HUES64 (cell line): ENCODE measurements at regions not wholly inside any gene's neighbourhood (a gene's known extent, or its start where the extent isn't known, plus 50 kb on each side); places are given as distances from the start of the nearest gene placed in this dataset.
"Not testable (repeated sequence)": the region's sequence is repeated elsewhere in the genome, so short reads cannot be mapped to it uniquely, and the experiment has no call there.

Experiments used
- H3K27ac ChIP-seq: 2 replicates; pipeline ENCODE4 v1.7.0; 2013; ENCODE audit warnings: low read depth, low read length, inconsistent platforms
- H3K27me3 ChIP-seq: 2 replicates; pipeline ENCODE4 v1.6.1; 2013; ENCODE audit warnings: mild to moderate bottlenecking, low read length; ENCODE audit not compliant: insufficient read depth
- H3K36me3 ChIP-seq: 2 replicates; pipeline ENCODE4 v1.6.1; 2013; ENCODE audit warnings: mild to moderate bottlenecking, low read length; ENCODE audit not compliant: insufficient read depth
- H3K4me1 ChIP-seq: 2 replicates; pipeline ENCODE4 v1.6.1; 2013; ENCODE audit warnings: mild to moderate bottlenecking, low read length, moderate library complexity; ENCODE audit not compliant: insufficient read depth
- H3K4me3 ChIP-seq: 2 replicates; pipeline ENCODE4 v1.5.1; 2013; ENCODE audit warnings: mild to moderate bottlenecking, low read length, moderate library complexity
- H3K9ac ChIP-seq: 2 replicates; pipeline ENCODE4 v1.6.1; 2013; ENCODE audit warnings: mild to moderate bottlenecking, low read depth, low read length
- H3K9me3 ChIP-seq: 2 replicates; pipeline ENCODE4 v1.6.1; 2013; ENCODE audit warnings: low read depth, low read length; ENCODE audit not compliant: insufficient read depth
- WGBS: fragments of 150-250, 120-280 bp; methylation state at CpG from one replicate; pipeline ENCODE4 v1.1.7; 2013; ENCODE audit warnings: missing lambda C conversion rate; 5-methylcytosine and 5-hydroxymethylcytosine counted together

DNA sequence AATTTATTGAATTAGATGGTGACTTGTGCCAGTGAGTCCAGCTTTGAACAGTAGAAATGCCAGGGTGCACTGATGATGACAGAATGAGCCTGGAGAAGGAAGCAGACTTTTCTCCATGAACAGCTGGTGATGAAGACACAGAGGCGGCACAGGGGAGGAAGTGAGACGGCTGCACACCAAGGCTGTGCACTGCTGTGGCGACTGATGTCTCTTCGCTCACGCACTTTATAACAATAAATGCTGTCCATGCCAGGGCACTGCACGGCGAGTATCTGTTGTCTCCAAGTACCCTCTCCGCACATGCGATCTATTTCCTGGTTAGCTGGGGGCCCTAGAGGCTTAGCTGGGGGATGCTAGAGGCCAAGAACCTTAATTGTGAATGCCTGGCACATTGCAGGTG, 175.2 kb downstream of the TMEM200C start:
- H3K36me3 ChIP-seq, result no peaks in the 10 kb centered on the region
- no peaks in the 10 kb centered on the region for H3K4me1 ChIP-seq
- no peaks in the 10 kb centered on the region for H3K9me3 ChIP-seq
- WGBS, result 97% methylated on average over 9 of the region's 9 CpGs
- H3K27ac ChIP-seq, result no peak overlapping the region
- no peak overlapping the region for H3K4me3 ChIP-seq
- no peaks in the 10 kb centered on the region for H3K27me3 ChIP-seq
- no peak overlapping the region for H3K9ac ChIP-seq

GRCh38 chr18:5717256-5717655, 173.5 kb upstream of the EPB41L3 start:
- H3K9ac ChIP-seq, result no peak overlapping the region
- no peaks in the 10 kb centered on the region for H3K4me1 ChIP-seq
- no peaks in the 10 kb centered on the region for H3K36me3 ChIP-seq
- no peak overlapping the region for H3K4me3 ChIP-seq
- no peaks in the 10 kb centered on the region for H3K9me3 ChIP-seq
- H3K27ac ChIP-seq, result no peak overlapping the region
- no peaks in the 10 kb centered on the region for H3K27me3 ChIP-seq

- Histone ChIP-seq H3K4me3 (no peak overlapping the region), H3K27me3 (no peaks in the 10 kb centered on the region), H3K9me3 (no peaks in the 10 kb centered on the region), H3K4me1 (no peaks in the 10 kb centered on the region), H3K9ac (no peak overlapping the region), H3K27ac (no peak overlapping the region), H3K36me3 (no peaks in the 10 kb centered on the region)
- WGBS, result 98% methylated on average over 2 of the region's 2 CpGs
These were observed 166.9 kb upstream of the EPB41L3 start for GRCh38 chr18:5710676-5711075.

- Histone ChIP-seq H3K4me3 (no peak overlapping the region), H3K27ac (no peak overlapping the region), H3K4me1 (no peaks in the 10 kb centered on the region), H3K9ac (no peak overlapping the region), H3K9me3 (no peaks in the 10 kb centered on the region), H3K36me3 (no peaks in the 10 kb centered on the region), H3K27me3 (no peaks in the 10 kb centered on the region)
- 85% methylated on average over 4 of the region's 4 CpGs for WGBS
These were observed 166.4 kb upstream of the EPB41L3 start for GRCh38 chr18:5710235-5710634.

GRCh38 chr18:5709476-5710095, 165.8 kb upstream of the EPB41L3 start:
- Histone ChIP-seq H3K27me3 (no peaks in the 10 kb centered on the region), H3K9me3 (no peaks in the 10 kb centered on the region), H3K27ac (no peak overlapping the region), H3K36me3 (no peaks in the 10 kb centered on the region), H3K9ac (no peak overlapping the region), H3K4me1 (no peaks in the 10 kb centered on the region), H3K4me3 (no peak overlapping the region)
- WGBS, result 98% methylated on average over 7 of the region's 8 CpGs

- no peaks in the 10 kb centered on the region for H3K27me3 ChIP-seq
These were observed 163.8 kb upstream of the EPB41L3 start for GRCh38 chr18:5707586-5707985.

DNA sequence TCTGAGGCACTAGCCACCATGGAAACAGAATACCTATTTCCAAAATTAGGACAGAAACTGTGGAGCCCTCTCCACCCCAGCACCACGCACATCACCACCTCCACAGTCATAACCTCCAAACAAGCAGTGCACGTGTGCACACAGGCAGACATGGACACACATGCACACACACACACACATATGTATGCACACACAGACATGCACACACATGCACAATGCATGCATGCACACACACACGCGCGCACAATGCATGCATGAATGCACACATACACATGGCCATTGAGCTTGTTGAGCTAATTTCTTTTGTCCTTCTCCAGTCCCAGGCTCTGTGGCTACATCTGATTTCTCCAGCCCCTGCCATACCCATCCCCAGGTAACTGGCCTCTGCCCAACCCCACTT, 161.6 kb upstream of the EPB41L3 start:
- no peak overlapping the region for H3K9ac ChIP-seq

More at GRCh38 chr18:5707586-5707985, 163.8 kb upstream of the EPB41L3 start:
- Histone ChIP-seq H3K9ac (no peak overlapping the region), H3K4me3 (no peak overlapping the region), H3K4me1 (no peaks in the 10 kb centered on the region), H3K36me3 (no peaks in the 10 kb centered on the region), H3K27ac (no peak overlapping the region), H3K9me3 (no peaks in the 10 kb centered on the region)
- 95% methylated on average over 3 of the region's 3 CpGs for WGBS

GRCh38 chr18:5704847-5705246, 161.1 kb upstream of the EPB41L3 start:
- Histone ChIP-seq H3K4me3 (no peak overlapping the region), H3K27me3 (no peaks in the 10 kb centered on the region), H3K36me3 (no peaks in the 10 kb centered on the region), H3K27ac (no peak overlapping the region), H3K9ac (no peak overlapping the region), H3K9me3 (no peaks in the 10 kb centered on the region), H3K4me1 (no peaks in the 10 kb centered on the region)
- 95% methylated on average over 3 of the region's 4 CpGs for WGBS

More for the DNA sequence above, 161.6 kb upstream of the EPB41L3 start:
- WGBS, result 96% methylated on average over 5 of the region's 5 CpGs
- Histone ChIP-seq H3K36me3 (no peaks in the 10 kb centered on the region), H3K27ac (no peak overlapping the region), H3K9me3 (no peaks in the 10 kb centered on the region), H3K4me3 (no peak overlapping the region), H3K4me1 (no peaks in the 10 kb centered on the region), H3K27me3 (no peaks in the 10 kb centered on the region)

DNA sequence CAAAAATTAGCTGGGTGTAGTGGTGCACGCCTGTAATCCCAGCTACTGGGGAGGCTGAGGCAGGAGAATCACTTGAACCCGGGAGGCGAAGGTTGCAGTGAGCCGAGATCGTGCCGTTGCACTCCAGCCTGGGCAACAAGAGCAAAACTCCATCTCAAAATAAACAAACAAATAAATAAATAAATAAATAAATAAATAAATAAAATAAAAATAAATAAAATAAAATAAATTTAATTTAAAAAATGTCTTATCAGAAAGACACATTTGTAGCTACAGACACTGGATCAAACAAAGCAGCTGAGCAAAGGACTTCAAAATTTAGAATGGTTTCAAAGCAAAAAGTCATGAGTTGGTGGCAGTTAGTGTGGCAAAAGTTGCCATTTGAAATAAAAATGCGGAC, 158.2 kb upstream of the EPB41L3 start:
- H3K9ac ChIP-seq, H3K4me3 ChIP-seq, H3K4me1 ChIP-seq, H3K36me3 ChIP-seq, H3K27me3 ChIP-seq, H3K27ac ChIP-seq, H3K9me3 ChIP-seq: not testable (repeated sequence)
- 95% methylated on average over 1 of the region's 7 CpGs for WGBS

DNA sequence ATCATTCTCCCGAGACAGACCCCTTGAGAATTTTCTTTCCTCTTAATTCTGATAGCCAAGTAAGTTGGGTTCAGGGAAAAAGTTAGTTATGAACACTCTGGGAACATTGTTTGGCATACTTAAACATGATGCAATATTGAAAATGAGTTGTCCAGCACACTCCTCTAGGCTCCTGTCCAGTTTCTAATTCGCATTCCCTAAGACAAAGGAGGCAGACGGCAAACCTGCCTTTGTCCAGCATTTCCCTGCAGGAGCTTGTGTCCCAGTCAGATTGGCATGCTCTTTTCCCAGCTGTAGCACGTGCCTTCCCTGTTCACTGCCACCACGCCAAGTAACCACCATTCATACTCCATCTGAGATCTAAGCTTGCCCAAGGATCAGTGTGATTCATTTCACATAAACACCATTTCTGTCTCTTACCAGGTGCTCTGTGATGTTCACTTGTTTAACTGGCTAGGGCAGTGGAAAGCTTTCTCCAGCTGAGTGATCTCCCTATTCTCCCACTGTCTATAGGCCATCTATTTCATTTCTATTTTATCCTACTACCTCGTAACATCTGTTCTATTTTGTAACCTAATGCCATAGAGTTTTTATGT, 150.0 kb upstream of the EPB41L3 start:
- WGBS, result 89% methylated on average over 6 of the region's 6 CpGs
- H3K4me1 ChIP-seq, result no peaks in the 10 kb centered on the region
- no peaks in the 10 kb centered on the region for H3K27me3 ChIP-seq
- H3K9me3 ChIP-seq, result no peaks in the 10 kb centered on the region
- no peak overlapping the region for H3K9ac ChIP-seq
- no peak overlapping the region for H3K27ac ChIP-seq
- no peaks in the 10 kb centered on the region for H3K36me3 ChIP-seq
- no peak overlapping the region for H3K4me3 ChIP-seq

GRCh38 chr18:5678779-5679406, 135.1 kb upstream of the EPB41L3 start:
- Histone ChIP-seq H3K4me1 (peaks cover 24% of the 10 kb centered on the region), H3K4me3 (no peak overlapping the region), H3K27ac (no peak overlapping the region; the same call in 1 of the 2 replicates), H3K9me3 (no peaks in the 10 kb centered on the region), H3K9ac (no peak overlapping the region), H3K36me3 (no peaks in the 10 kb centered on the region), H3K27me3 (no peaks in the 10 kb centered on the region)
- 19% methylated on average over 3 of the region's 3 CpGs for WGBS
